Endodermal cell (in vitro differentiated cells): ENCODE measurements at regions not wholly inside any gene's neighbourhood (a gene's known extent, or its start where the extent isn't known, plus 50 kb on each side); places are given as distances from the start of the nearest gene placed in this dataset.

ENCODE experiments used
- DNase-seq: peaks from one replicate; pipeline ENCODE4 v3.0.0-alpha.2; 2017
- H3K27ac ChIP-seq: 2 replicates; pipeline ENCODE4 v1.5.1; 2013; ENCODE audit warnings: mild to moderate bottlenecking, low read depth, low read length, moderate library complexity
- H3K27me3 ChIP-seq: 2 replicates; pipeline ENCODE4 v1.6.1; 2013; ENCODE audit warnings: mild to moderate bottlenecking, low read length, moderate library complexity; ENCODE audit not compliant: insufficient read depth, control insufficient read depth, poor library complexity, severe bottlenecking
- H3K36me3 ChIP-seq: 2 replicates; pipeline ENCODE4 v1.7.0; 2013; ENCODE audit warnings: mild to moderate bottlenecking, low read length, moderate library complexity; ENCODE audit not compliant: control insufficient read depth, insufficient read depth
- H3K4me1 ChIP-seq: one replicate; pipeline ENCODE4 v1.7.0; 2013; ENCODE audit warnings: low read length; ENCODE audit not compliant: control insufficient read depth, insufficient read depth
- H3K4me3 ChIP-seq: 2 replicates; pipeline ENCODE4 v1.5.1; 2013; ENCODE audit warnings: mild to moderate bottlenecking, low read length, moderate library complexity
- H3K9ac ChIP-seq: 2 replicates; pipeline ENCODE4 v1.6.1; 2013; ENCODE audit warnings: mild to moderate bottlenecking, low read length, moderate library complexity; ENCODE audit not compliant: poor library complexity, severe bottlenecking; ENCODE audit errors: extremely low read depth
- H3K9me3 ChIP-seq: 2 replicates; pipeline ENCODE4 v1.6.1; 2013; ENCODE audit warnings: mild to moderate bottlenecking, low read length, moderate library complexity; ENCODE audit not compliant: control insufficient read depth
- H3K27ac Mint-ChIP-seq: 2 replicates; pipeline ENCODE4 v1.8.0; 2020; ENCODE audit warnings: mixed read lengths
- H3K27me3 Mint-ChIP-seq: 2 replicates; pipeline ENCODE4 v1.8.0; 2021; ENCODE audit warnings: mild to moderate bottlenecking, mixed read lengths; ENCODE audit not compliant: insufficient read depth
- H3K36me3 Mint-ChIP-seq: 2 replicates; pipeline ENCODE4 v1.8.0; 2020; ENCODE audit warnings: low read depth, mixed read lengths
- H3K4me1 Mint-ChIP-seq: 2 replicates; pipeline ENCODE4 v1.8.0; 2020; ENCODE audit warnings: mixed read lengths
- H3K4me3 Mint-ChIP-seq: 2 replicates; pipeline ENCODE4 v1.8.0; 2020; ENCODE audit warnings: mild to moderate bottlenecking, moderate library complexity, mixed read lengths
- H3K9me3 Mint-ChIP-seq: 2 replicates; pipeline ENCODE4 v1.8.0; 2020; ENCODE audit warnings: mild to moderate bottlenecking, mixed read lengths
- CTCF ChIP-seq: fragments of 200-600 bp; sonication (generic); conservative IDR thresholded peaks from 2 replicates; pipeline ENCODE4 v1.5.0; 2021; ENCODE audit warnings: antibody characterized with exemption, mild to moderate bottlenecking
- WGBS, 2 experiments: methylation state at CpG; one replicate each; pipeline versions ENCODE4 v1.1.5 to v1.1.7; 2013; ENCODE audit warnings: missing lambda C conversion rate in 2 of 2, mixed read lengths in 1 of 2; ENCODE audit not compliant: insufficient coverage in 1 of 2, insufficient read length in 1 of 2; 5-methylcytosine and 5-hydroxymethylcytosine counted together

- no peak for TF ChIP-seq CTCF
- no peak overlapping the region for H3K9ac ChIP-seq
- H3K27me3 Mint-ChIP-seq: no peaks in the 10 kb centered on the region
- no peaks in the 10 kb centered on the region for H3K27me3 ChIP-seq
- no peaks in the 10 kb centered on the region for H3K4me1 Mint-ChIP-seq
- DNase-seq: no peak
- H3K36me3 Mint-ChIP-seq: no peaks in the 10 kb centered on the region
- H3K4me3 ChIP-seq: no peak overlapping the region
- WGBS, 2 experiments: 76% methylated on average over 5 of the region's 5 CpGs; no CpG with 5 or more reads in 1 of the 2 experiments
- no peaks in the 10 kb centered on the region for H3K4me1 ChIP-seq
- no peaks in the 10 kb centered on the region for H3K9me3 Mint-ChIP-seq
- H3K9me3 ChIP-seq: no peaks in the 10 kb centered on the region
- H3K36me3 ChIP-seq: no peaks in the 10 kb centered on the region
- H3K27ac Mint-ChIP-seq: no peak overlapping the region
- H3K27ac ChIP-seq: no peak overlapping the region
- H3K4me3 Mint-ChIP-seq: no peak overlapping the region
Observed at GRCh38 chr18:42268798-42269197, 313.8 kb downstream of the PIK3C3 start.

- H3K9me3 Mint-ChIP-seq: no peaks in the 10 kb centered on the region
- H3K27ac Mint-ChIP-seq: no peak overlapping the region
- H3K36me3 ChIP-seq: no peaks in the 10 kb centered on the region
- peak overlapping the region; percentile 5 for H3K27ac ChIP-seq
- no peak overlapping the region for H3K4me3 ChIP-seq
- 70 to 88% methylated on average over 8 of the region's 8 CpGs for WGBS, 2 experiments
- H3K4me3 Mint-ChIP-seq: no peak overlapping the region
- H3K36me3 Mint-ChIP-seq: no peaks in the 10 kb centered on the region
- H3K4me1 Mint-ChIP-seq: peaks cover 10% of the 10 kb centered on the region
- H3K4me1 ChIP-seq: peaks cover 7% of the 10 kb centered on the region
- no peak for TF ChIP-seq CTCF
- no peak for DNase-seq
- H3K9me3 ChIP-seq: no peaks in the 10 kb centered on the region
- no peaks in the 10 kb centered on the region for H3K27me3 Mint-ChIP-seq
- H3K27me3 ChIP-seq: no peaks in the 10 kb centered on the region
- H3K9ac ChIP-seq: no peak overlapping the region
Observed at GRCh38 chr18:42271647-42272414, 316.8 kb downstream of the PIK3C3 start.

- WGBS, 2 experiments: 24 to 43% methylated on average over 1 of the region's 1 CpG
- H3K9me3 ChIP-seq: no peaks in the 10 kb centered on the region
- H3K27ac Mint-ChIP-seq: peak overlapping the region; percentile 23
- DNase-seq: peak; percentile 62
- H3K4me3 ChIP-seq: no peak overlapping the region
- no peaks in the 10 kb centered on the region for H3K27me3 ChIP-seq
- no peaks in the 10 kb centered on the region for H3K9me3 Mint-ChIP-seq
- H3K9ac ChIP-seq: no peak overlapping the region
- peak; percentile 76 for TF ChIP-seq CTCF
- H3K27me3 Mint-ChIP-seq: no peaks in the 10 kb centered on the region
- peaks cover 10% of the 10 kb centered on the region for H3K4me1 Mint-ChIP-seq
- H3K36me3 Mint-ChIP-seq: no peaks in the 10 kb centered on the region
- no peak overlapping the region for H3K4me3 Mint-ChIP-seq
- H3K36me3 ChIP-seq: no peaks in the 10 kb centered on the region
- no peak overlapping the region for H3K27ac ChIP-seq
- peaks cover 10% of the 10 kb centered on the region for H3K4me1 ChIP-seq
Observed at GRCh38 chr18:42274488-42275137, 319.6 kb downstream of the PIK3C3 start.
